HG02943 (cell line): ENCODE measurements at regions not wholly inside any gene's neighbourhood (a gene's known extent, or its start where the extent isn't known, plus 50 kb on each side); places are given as distances from the start of the nearest gene placed in this dataset.
"Not testable (repeated sequence)": the region's sequence is repeated elsewhere in the genome, so short reads cannot be mapped to it uniquely, and the experiment has no call there.

Experiments used
- ATAC-seq: cut with Tn5 transposase; IDR thresholded peaks from one replicate; pipeline ENCODE4 v1.9.1; 2021; ENCODE audit warnings: mild to moderate bottlenecking, low read depth, moderate library complexity; ENCODE audit not compliant: unreplicated experiment

DNA sequence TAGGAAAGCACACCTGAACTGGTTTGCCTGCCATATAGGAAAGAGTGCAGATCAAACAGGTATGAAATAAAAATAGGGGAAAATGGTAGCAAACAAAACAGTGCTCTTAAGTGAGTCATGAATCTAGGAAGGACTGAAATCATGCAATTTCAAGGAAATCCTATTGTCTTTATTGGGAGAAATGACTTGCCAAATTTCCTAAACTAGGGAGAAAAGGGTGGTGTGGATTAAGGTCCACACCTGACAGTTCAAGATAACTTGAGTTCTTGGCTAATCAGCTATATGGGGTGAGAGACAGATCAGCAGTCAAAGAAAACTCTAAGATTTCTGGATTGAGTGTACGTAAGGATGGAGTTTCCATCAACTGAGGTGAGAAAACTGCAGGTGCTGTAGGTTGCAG is 101.1 kb downstream of the PRKAB2 start:
- no peak for ATAC-seq

DNA sequence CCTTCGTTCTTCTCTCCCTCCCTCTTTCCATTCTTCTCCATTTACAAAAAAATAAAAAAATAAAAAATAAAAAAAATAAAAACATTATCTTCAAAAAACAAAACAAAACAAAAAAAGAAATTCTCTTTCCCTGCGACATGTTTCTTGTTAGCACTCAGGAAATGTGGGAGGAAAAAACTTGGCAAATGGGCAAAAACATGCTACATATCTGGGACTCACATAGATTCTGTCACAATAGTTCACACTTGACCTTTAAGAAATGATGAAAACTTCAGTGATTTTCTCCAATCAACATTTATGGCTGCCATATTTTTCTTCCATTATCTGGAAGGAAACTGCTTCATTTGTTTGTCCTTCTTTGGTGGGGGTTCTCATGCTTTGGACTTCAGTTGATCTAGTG is 109.3 kb downstream of the PRKAB2 start:
- ATAC-seq = no peak

DNA sequence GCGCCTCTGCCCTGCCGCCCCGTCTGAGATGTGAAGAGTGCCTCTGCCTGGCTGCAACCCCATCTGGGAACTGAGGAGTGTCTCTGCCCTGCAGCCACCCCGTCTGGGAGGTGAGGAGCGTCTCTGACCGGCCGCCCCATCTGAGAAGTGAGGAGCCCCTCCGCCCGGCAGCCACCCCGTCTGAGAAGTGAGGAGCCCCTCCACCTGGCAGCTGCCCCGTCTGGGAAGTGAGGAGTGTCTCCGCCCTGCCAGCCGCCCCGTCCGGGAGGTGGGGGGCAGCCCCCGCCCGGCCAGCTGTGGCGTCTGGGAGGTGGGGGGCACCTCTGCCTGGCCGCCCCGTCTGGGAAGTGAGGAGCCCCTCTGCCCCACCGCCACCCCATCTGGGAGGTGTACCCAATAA is 110.4 kb downstream of the PRKAB2 start:
- ATAC-seq = not testable (repeated sequence)

DNA sequence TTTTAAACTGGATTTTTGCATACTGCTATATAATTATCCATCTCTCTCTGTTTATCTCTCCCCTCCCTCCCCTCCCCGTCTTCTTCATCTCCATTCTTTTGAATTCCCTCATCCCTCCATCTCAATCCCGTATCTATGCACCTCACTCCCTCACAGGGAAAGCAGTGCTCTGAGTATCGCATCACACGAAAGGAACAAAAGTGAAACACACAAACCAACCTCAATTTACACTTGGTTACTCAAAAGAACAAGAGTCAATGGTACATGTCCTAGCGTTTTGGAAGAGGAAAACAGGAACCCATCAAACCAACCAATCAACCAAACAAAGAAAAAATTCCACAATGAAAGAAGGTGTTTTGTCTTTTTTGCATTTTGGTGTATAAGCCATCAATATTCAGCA is 115.1 kb downstream of the NBPF12 start:
- no peak for ATAC-seq

DNA sequence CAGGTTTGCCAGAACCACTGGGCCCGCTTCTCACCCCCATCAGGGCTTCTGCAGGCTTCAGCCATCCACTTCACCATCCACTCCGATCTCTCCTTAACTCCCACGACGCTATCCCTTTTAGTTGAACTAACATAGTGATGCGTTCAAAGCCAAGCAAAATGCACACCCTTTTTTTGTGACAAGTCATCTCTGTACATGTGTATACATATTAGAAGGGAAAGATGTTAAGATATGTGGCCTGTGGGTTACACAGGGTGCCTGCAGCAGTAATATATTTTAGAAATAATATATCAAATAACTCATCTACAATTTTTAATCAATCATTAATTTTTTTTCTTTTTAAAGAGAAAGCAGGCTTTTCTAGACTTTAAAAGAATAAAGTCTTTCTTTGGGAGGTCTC is 114.6 kb downstream of the NBPF12 start:
- ATAC-seq = no peak

DNA sequence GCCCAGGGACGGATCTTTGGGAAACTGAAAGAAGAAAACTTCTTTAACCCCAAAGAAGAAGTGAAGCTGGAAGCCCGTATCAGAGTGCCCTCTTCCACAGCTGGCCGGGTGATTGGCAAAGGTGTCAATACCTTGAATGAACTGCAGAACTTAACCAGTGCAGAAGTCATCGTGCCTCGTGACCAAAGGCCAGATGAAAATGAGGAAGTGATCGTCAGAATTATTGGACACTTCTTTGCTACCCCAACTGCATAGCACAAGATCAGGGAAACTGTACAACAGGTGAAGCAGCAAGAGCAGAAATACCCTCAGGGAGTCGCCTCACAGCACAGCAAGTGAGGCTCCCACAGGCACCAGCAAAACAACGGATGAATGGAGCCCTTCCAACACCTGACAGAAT is 114.0 kb downstream of the NBPF12 start:
- ATAC-seq = no peak

DNA sequence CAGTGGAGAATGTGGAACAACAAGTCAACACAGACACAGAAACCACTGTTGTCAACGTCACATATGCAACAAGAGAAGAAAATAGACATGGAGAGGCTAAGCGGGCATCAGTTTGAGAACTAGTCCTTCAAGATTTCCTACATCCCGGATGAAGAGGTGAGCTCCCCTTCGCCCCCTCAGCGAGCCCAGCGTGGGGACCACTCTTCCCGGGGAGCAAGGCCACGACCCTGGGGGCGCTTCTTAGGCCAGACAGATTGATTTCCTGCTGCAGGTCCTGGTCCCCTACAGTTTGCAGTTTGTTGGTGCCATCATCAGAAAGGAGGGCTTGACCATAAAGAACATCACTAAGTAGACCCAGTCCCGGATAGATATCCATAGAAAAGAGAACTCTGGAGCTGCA is 113.0 kb downstream of the NBPF12 start:
- no peak for ATAC-seq

DNA sequence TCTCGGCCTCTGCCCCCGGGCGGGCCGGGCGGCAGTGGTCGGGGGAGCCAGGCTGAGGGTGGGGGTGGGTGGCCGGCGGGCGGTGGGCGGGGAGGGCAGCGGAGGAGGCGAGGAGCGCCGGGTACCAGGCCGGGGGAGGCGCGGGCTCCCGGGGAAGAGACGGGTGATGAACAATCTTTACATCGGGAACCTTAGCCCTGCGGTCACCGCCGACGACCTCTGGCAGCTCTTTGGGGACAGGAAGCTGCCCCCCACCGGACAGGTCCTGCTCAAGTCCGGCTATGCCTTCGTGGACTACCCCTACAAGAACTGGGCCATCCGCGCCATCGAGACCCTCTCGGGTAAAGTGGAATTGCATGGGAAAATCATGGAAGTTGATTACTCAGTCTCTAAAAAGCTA is 112.5 kb downstream of the NBPF12 start:
- ATAC-seq = no peak

DNA sequence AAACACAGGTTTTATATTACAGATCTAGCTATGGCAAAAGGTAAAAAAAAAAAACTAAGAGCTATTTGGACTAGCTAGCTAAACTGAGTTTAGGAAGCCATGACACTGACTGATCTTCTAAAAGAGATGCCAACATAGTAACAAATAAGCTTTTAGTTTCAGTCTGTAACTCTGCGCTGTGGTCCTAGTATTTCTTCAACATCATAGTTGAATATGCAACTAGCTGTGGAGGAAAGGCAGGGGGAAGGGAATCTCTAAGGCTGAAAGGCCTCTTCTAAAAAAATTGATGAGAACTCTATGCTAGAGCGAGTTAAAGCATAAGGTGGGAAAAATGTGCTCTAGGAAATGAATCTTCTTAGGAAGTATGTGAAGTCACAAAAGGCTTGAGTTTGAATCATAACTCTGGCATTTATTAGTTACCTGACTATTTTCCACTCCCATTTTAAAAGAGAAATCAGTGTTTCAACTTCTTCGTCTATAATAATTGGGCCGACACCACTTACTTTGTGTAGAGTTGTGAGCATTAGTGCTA is 108.8 kb downstream of the NBPF12 start:
- ATAC-seq = not testable (repeated sequence)

DNA sequence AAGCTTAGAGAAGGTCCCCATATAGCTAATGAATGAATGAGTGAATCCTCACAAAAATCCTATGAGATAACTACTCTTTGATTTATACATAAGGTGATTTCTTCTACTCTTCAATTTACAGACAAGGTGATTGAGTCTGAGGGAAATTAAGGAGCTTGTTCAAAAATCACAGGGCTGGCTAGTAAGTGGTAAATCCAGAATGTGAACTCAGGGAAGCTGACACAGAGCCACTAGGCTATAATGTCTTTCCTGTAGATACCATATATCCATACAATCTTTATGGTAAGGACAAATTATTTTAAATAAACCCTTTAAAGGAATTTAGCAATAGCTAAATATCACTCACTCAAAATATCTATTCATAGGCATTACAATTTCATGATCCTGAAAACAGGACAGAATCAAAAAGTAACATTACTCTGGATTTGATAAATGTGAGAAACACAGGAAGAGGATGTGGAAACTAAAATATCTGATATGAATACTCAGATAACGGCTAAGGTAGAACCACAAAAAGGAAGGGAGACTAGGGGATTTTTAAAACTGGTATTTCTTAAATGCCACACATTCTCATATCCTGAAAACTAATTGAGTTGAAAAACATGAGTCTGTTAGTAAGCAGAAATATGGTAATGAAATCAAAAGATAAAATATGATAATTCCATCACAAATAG is 108.2 kb downstream of the NBPF12 start:
- ATAC-seq = no peak
